H9 (cell line): ENCODE measurements at regions not wholly inside any gene's neighbourhood (a gene's known extent, or its start where the extent isn't known, plus 50 kb on each side); places are given as distances from the start of the nearest gene placed in this dataset.

Experiments
- DNase-seq: peaks from one replicate; pipeline ENCODE4 v3.0.0-alpha.2; 2017
- H2AFZ ChIP-seq: one replicate; pipeline ENCODE4 v1.6.1; 2013; ENCODE audit warnings: mild to moderate bottlenecking, low read length, control low read depth, moderate library complexity
- H2AK5ac ChIP-seq: 2 replicates; pipeline ENCODE4 v1.6.1; 2013; ENCODE audit warnings: low read length, control low read depth, mixed read lengths; ENCODE audit not compliant: insufficient read length
- H2BK120ac ChIP-seq: one replicate; pipeline ENCODE4 v1.6.1; 2013; ENCODE audit warnings: low read depth, mild to moderate bottlenecking, low read length, control low read depth, inconsistent platforms; ENCODE audit not compliant: poor library complexity, severe bottlenecking
- H2BK12ac ChIP-seq: 2 replicates; pipeline ENCODE4 v1.6.1; 2013; ENCODE audit warnings: low read length, control low read depth, mixed read lengths, low read depth; ENCODE audit not compliant: insufficient read length
- H2BK15ac ChIP-seq: 2 replicates; pipeline ENCODE4 v1.6.1; 2013; ENCODE audit warnings: low read depth, low read length, control low read depth
- H2BK20ac ChIP-seq: one replicate; pipeline ENCODE4 v1.6.1; 2013; ENCODE audit warnings: low read depth, mild to moderate bottlenecking, low read length, control low read depth, inconsistent platforms; ENCODE audit not compliant: poor library complexity, severe bottlenecking
- H2BK5ac ChIP-seq: 2 replicates; pipeline ENCODE4 v1.6.1; 2013; ENCODE audit warnings: low read length, control low read depth, mixed read lengths; ENCODE audit not compliant: insufficient read length
- H3K14ac ChIP-seq: 2 replicates; pipeline ENCODE4 v1.6.1; 2013; ENCODE audit warnings: low read length, control low read depth; ENCODE audit not compliant: insufficient read depth
- H3K18ac ChIP-seq: 2 replicates; pipeline ENCODE4 v1.6.1; 2013; ENCODE audit warnings: low read depth, mild to moderate bottlenecking, mixed read lengths, low read length, control low read depth; ENCODE audit not compliant: insufficient read length
- H3K23ac ChIP-seq: 2 replicates; pipeline ENCODE4 v1.6.1; 2013; ENCODE audit warnings: low read length, control low read depth, mixed read lengths, low read depth; ENCODE audit not compliant: insufficient read length
- H3K23me2 ChIP-seq: 2 replicates; pipeline ENCODE4 v1.6.1; 2013; ENCODE audit warnings: low read depth, mild to moderate bottlenecking, mixed read lengths, low read length, control low read depth; ENCODE audit not compliant: insufficient read length, poor library complexity, severe bottlenecking
- H3K27ac ChIP-seq: 2 replicates; pipeline ENCODE4 v1.5.1; 2013; ENCODE audit warnings: low read length, control low read depth, mixed read lengths, low read depth; ENCODE audit not compliant: insufficient read length
- H3K27me3 ChIP-seq: 2 replicates; pipeline ENCODE4 v1.6.1; 2013; ENCODE audit warnings: low read length, control low read depth, inconsistent platforms; ENCODE audit not compliant: insufficient read depth
- H3K4ac ChIP-seq: 2 replicates; pipeline ENCODE4 v1.6.1; 2013; ENCODE audit warnings: low read depth, mild to moderate bottlenecking, control low read depth, inconsistent platforms, low read length, moderate library complexity
- H3K4me1 ChIP-seq: 2 replicates; pipeline ENCODE4 v1.6.1; 2013; ENCODE audit warnings: low read length, control low read depth, inconsistent platforms; ENCODE audit not compliant: insufficient read depth
- H3K4me2 ChIP-seq: 2 replicates; pipeline ENCODE4 v1.6.1; 2013; ENCODE audit warnings: low read length, control low read depth, mixed read lengths; ENCODE audit not compliant: insufficient read length, insufficient read depth
- H3K56ac ChIP-seq: 2 replicates; pipeline ENCODE4 v1.6.1; 2013; ENCODE audit warnings: low read depth, mild to moderate bottlenecking, mixed read lengths, low read length, control low read depth; ENCODE audit not compliant: insufficient read length
- H3K79me1 ChIP-seq: 2 replicates; pipeline ENCODE4 v1.6.1; 2013; ENCODE audit warnings: low read depth, mild to moderate bottlenecking, moderate library complexity, low read length, control low read depth, inconsistent platforms; ENCODE audit not compliant: insufficient read depth, poor library complexity, severe bottlenecking
- H3K79me2 ChIP-seq: 2 replicates; pipeline ENCODE4 v1.6.1; 2013; ENCODE audit warnings: low read length, control low read depth, inconsistent platforms; ENCODE audit not compliant: insufficient read depth
- H3K9ac ChIP-seq: 2 replicates; pipeline ENCODE4 v1.6.1; 2013; ENCODE audit warnings: low read length, control low read depth, mixed read lengths; ENCODE audit not compliant: insufficient read length; ENCODE audit errors: extremely low read depth
- H3K9me3 ChIP-seq: one replicate; pipeline ENCODE4 v1.6.1; 2013; ENCODE audit warnings: low read depth, low read length, inconsistent platforms; ENCODE audit not compliant: control insufficient read depth
- H3T11ph ChIP-seq: one replicate; pipeline ENCODE4 v1.6.1; 2013; ENCODE audit warnings: mild to moderate bottlenecking, low read length, control low read depth, inconsistent platforms
- H4K20me1 ChIP-seq: one replicate; pipeline ENCODE4 v1.6.1; 2013; ENCODE audit not compliant: control insufficient read depth, insufficient read length, insufficient read depth
- H4K5ac ChIP-seq: 2 replicates; pipeline ENCODE4 v1.6.1; 2013; ENCODE audit warnings: low read depth, mild to moderate bottlenecking, mixed read lengths, low read length, control low read depth; ENCODE audit not compliant: insufficient read length
- H4K8ac ChIP-seq: replicated peaks from 2 replicates; pipeline ENCODE4 v1.6.1; 2013; ENCODE audit warnings: low read length, control low read depth, mixed read lengths, low read depth; ENCODE audit not compliant: insufficient read length
- H4K91ac ChIP-seq: 2 replicates; pipeline ENCODE4 v1.6.1; 2013; ENCODE audit warnings: low read depth, mild to moderate bottlenecking, moderate library complexity, mixed read lengths, low read length, control low read depth; ENCODE audit not compliant: insufficient read length
- H3K27ac Mint-ChIP-seq, 3 experiments: 2 replicates in 2 of 3; 3 replicates in 1 of 3; pipeline ENCODE4 v1.8.0; 2020 to 2021; ENCODE audit warnings: mixed read lengths in 3 of 3, mild to moderate bottlenecking in 1 of 3, moderate library complexity in 1 of 3
- H3K27me3 Mint-ChIP-seq: 2 replicates; pipeline ENCODE4 v1.8.0; 2021; ENCODE audit warnings: low read depth, mild to moderate bottlenecking, moderate library complexity, mixed read lengths
- H3K36me3 Mint-ChIP-seq, 3 experiments: 2 replicates in 2 of 3; 3 replicates in 1 of 3; pipeline ENCODE4 v1.8.0; 2020 to 2021; ENCODE audit warnings: low read depth in 3 of 3, mixed read lengths in 3 of 3; ENCODE audit not compliant: insufficient read depth in 1 of 3
- H3K4me1 Mint-ChIP-seq, 2 experiments: 2 replicates each; pipeline ENCODE4 v1.8.0; 2020; ENCODE audit warnings: mixed read lengths in 2 of 2
- H3K4me3 Mint-ChIP-seq, 2 experiments: 2 replicates in 1 of 2; 3 replicates in 1 of 2; pipeline ENCODE4 v1.8.0; 2020 to 2021; ENCODE audit warnings: mild to moderate bottlenecking in 2 of 2, mixed read lengths in 2 of 2, moderate library complexity in 1 of 2
- H3K9me3 Mint-ChIP-seq, 2 experiments: 2 replicates in 1 of 2; 3 replicates in 1 of 2; pipeline ENCODE4 v1.8.0; 2020; ENCODE audit warnings: mild to moderate bottlenecking in 2 of 2, mixed read lengths in 2 of 2, moderate library complexity in 1 of 2
- CTCF ChIP-seq: fragments of 200-600 bp; sonication (generic); conservative IDR thresholded peaks from 3 replicates; pipeline ENCODE4 v1.8.0; 2021; ENCODE audit warnings: antibody characterized with exemption, mild to moderate bottlenecking
- WGBS: extraction: QIAGEN DNeasy Blood & Tissue Kit; methylation state at CpG from one replicate; pipeline ENCODE4 v1.1.7; 2013; ENCODE audit warnings: missing lambda C conversion rate, low lambda C conversion rate, mixed read lengths; ENCODE audit not compliant: insufficient read length; ENCODE audit errors: extremely low coverage; 5-methylcytosine and 5-hydroxymethylcytosine counted together

DNA sequence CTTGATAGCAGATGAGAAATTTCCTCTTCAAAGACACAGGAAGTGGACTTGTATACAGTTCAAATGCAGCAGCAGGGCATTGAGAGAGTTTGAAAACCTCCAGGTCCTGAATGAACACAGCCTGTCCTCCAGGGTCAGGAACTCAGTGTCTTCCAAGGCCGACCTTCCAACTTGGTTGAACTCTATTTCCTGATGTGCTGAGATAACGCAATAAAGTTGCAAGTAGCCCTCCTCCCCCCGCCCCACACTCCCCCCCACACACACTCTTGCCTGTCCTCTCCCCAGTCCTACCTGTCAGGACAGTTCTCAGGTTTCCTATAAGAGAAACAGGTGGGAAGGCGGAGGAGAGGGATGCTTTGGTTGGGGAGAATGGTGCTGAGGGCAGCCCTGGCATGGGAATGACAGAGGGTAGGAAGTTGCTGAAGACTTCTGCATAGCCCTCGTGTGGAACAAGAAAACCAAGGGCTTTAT lies 90.0 kb downstream of the CCDC71L start:
- Mint-ChIP-seq H3K27ac (no peak overlapping the region), H3K9me3 (peaks cover 0 to 3% of the 10 kb centered on the region in 2 experiments; a peak in 3 of 5 replicates), H3K27me3 (no peaks in the 10 kb centered on the region), H3K36me3 (peaks cover 0 to 3% (median 0%) of the 10 kb centered on the region in 3 experiments; a peak in 3 of 7 replicates), H3K4me1 (peaks cover 10% of the 10 kb centered on the region in 2 experiments), H3K4me3 (no peak overlapping the region)
- no peak overlapping the region for H4K5ac ChIP-seq
- H2AK5ac ChIP-seq, result no peak overlapping the region
- no peak overlapping the region for H3K14ac ChIP-seq
- no peak overlapping the region for H2BK15ac ChIP-seq
- no peak overlapping the region for H3K18ac ChIP-seq
- H3T11ph ChIP-seq, result no peak overlapping the region
- H3K4ac ChIP-seq, result no peak overlapping the region
- no peaks in the 10 kb centered on the region for H3K27me3 ChIP-seq
- H4K20me1 ChIP-seq, result no peaks in the 10 kb centered on the region
- no peaks in the 10 kb centered on the region for H3K79me2 ChIP-seq
- no peak overlapping the region for H3K56ac ChIP-seq
- no peak overlapping the region for H2BK120ac ChIP-seq
- H3K79me1 ChIP-seq, result no peaks in the 10 kb centered on the region
- H4K8ac ChIP-seq, result no peak overlapping the region
- no peak overlapping the region for H2AFZ ChIP-seq
- no peak for TF ChIP-seq CTCF
- no peak overlapping the region for H3K27ac ChIP-seq
- H2BK12ac ChIP-seq, result no peak overlapping the region
- no peak overlapping the region for H3K23ac ChIP-seq
- DNase-seq, result no peak
- no peak overlapping the region for H2BK5ac ChIP-seq
- no CpG with 5 or more reads among the region's 5 CpGs for WGBS
- H2BK20ac ChIP-seq, result no peak overlapping the region
- no peak overlapping the region for H4K91ac ChIP-seq
- H3K9ac ChIP-seq, result no peak overlapping the region
- no peaks in the 10 kb centered on the region for H3K9me3 ChIP-seq
- no peaks in the 10 kb centered on the region for H3K23me2 ChIP-seq
- peaks cover 2% of the 10 kb centered on the region; the same call in 1 of the 2 replicates for H3K4me1 ChIP-seq
- no peak overlapping the region for H3K4me2 ChIP-seq
